ENCODE measurements at regions not wholly inside any gene's neighbourhood (a gene's known extent, or its start where the extent isn't known, plus 50 kb on each side); places are given as distances from the start of the nearest gene placed in this dataset.

GRCh38 chr17:34859652-34860051, 101.6 kb downstream of the CCT6B start (continued):
- no peak for TF ChIP-seq AFF4 (CRISPR knock-in tag; IDR thresholded peaks at IDR 0.05)
- no peak for TF ChIP-seq KDM3A (CRISPR knock-in tag; IDR thresholded peaks at IDR 0.05; ENCODE audit: low read depth)
- TF ChIP-seq PHF21A (CRISPR knock-in tag; IDR thresholded peaks at IDR 0.05) = no peak
- no peak for TF ChIP-seq TIGD3 (CRISPR knock-in tag; IDR thresholded peaks at IDR 0.05; ENCODE audit: borderline replicate concordance)
- TF ChIP-seq ZNF776 (CRISPR knock-in tag; IDR thresholded peaks at IDR 0.05) = no peak
- TF ChIP-seq CEBPG (CRISPR knock-in tag; IDR thresholded peaks at IDR 0.05) = no peak
- TF ChIP-seq KAT2B (IDR thresholded peaks at IDR 0.05; ENCODE audit: borderline replicate concordance, low read depth, low read length) = no peak
- no peak for TF ChIP-seq ZNF10 (CRISPR knock-in tag; IDR thresholded peaks at IDR 0.05; ENCODE audit: borderline replicate concordance, low read depth)
- TF ChIP-seq TERF1 (CRISPR knock-in tag; IDR thresholded peaks at IDR 0.05) = no peak
- TF ChIP-seq ZNF121 (CRISPR knock-in tag; IDR thresholded peaks at IDR 0.05) = no peak
